Esophagus squamous epithelium (tissue), 5 donors: ENCODE measurements at regions not wholly inside any gene's neighbourhood (a gene's known extent, or its start where the extent isn't known, plus 50 kb on each side); places are given as distances from the start of the nearest gene placed in this dataset.

ENCODE experiments used
- DNase-seq: peaks from one replicate; lab custom pipeline; 2025; lab: John Stamatoyannopoulos, UW
- H3K27ac ChIP-seq, 4 donors: fragments of 200-600 bp; sonication (generic); one replicate each; pipeline ENCODE4 v1.5.1; 2016 to 2019; ENCODE audit warnings: mild to moderate bottlenecking in 1 of 4
- H3K27me3 ChIP-seq, 4 donors: fragments of 200-600 bp; sonication (generic); 1 replicate in 3 of 4; 2 replicates in 1 of 4; pipeline versions ENCODE4 v1.5.1 to v1.6.0; 2017 to 2021; ENCODE audit warnings: antibody characterized with exemption in 1 of 4
- H3K36me3 ChIP-seq, 3 donors: fragments of 200-600 bp; sonication (generic); one replicate each; pipeline ENCODE4 v1.5.1; 2016 to 2019
- H3K4me1 ChIP-seq, 3 donors: fragments of 200-600 bp; sonication (generic); one replicate each; pipeline ENCODE4 v1.5.1; 2017 to 2019
- H3K4me3 ChIP-seq, 4 donors: fragments of 200-600 bp; sonication (generic); 1 replicate in 3 of 4; 2 replicates in 1 of 4; pipeline ENCODE4 v1.5.1; 2016 to 2019; ENCODE audit warnings: mild to moderate bottlenecking in 2 of 4, moderate library complexity in 1 of 4
- H3K9me3 ChIP-seq, 3 donors: fragments of 200-600 bp; sonication (generic); one replicate each; pipeline ENCODE4 v1.5.1; 2016 to 2019
- CTCF ChIP-seq, 6 experiments: fragments of 450-650 bp in 4 of 6; fragments of 200-600 bp in 2 of 6; sonication (generic) in 2 of 6; IDR thresholded peaks; one replicate each; pipeline ENCODE4 v1.5.1; 2016 to 2019; ENCODE audit warnings: antibody characterized with exemption in 6 of 6, mild to moderate bottlenecking in 4 of 6, moderate library complexity in 4 of 6
- POLR2A ChIP-seq, 4 donors: fragments of 450-650 bp; IDR thresholded peaks; one replicate each; pipeline ENCODE4 v1.6.1; 2017; ENCODE audit warnings: antibody characterized with exemption in 4 of 4, mild to moderate bottlenecking in 4 of 4, moderate library complexity in 3 of 4
- WGBS, 2 donors: methylation state at CpG; one replicate each; pipeline ENCODE4 v1.1.5; 2018; 5-methylcytosine and 5-hydroxymethylcytosine counted together
- intact Hi-C: fragments of 100-400 bp; cut with DNase I; formaldehyde crosslinking; loops from one replicate; pipeline ENCODE4 v1.15.0; 2022
- donor health status: DM: yes; HTN: yes; CAD: no.

- H3K4me3 ChIP-seq = no peak overlapping the region
- H3K27me3 ChIP-seq = no peaks in the 10 kb centered on the region
- TF ChIP-seq CTCF (IDR thresholded peaks at IDR 0.05) (no peak), POLR2A (IDR thresholded peaks at IDR 0.05) (no peak)
- H3K9me3 ChIP-seq = no peaks in the 10 kb centered on the region
- 62 to 90% methylated on average over 2 of the region's 2 CpGs for WGBS, 2 donors
- no peaks in the 10 kb centered on the region for H3K36me3 ChIP-seq
- no peaks in the 10 kb centered on the region for H3K4me1 ChIP-seq
- DNase-seq = no peak
- intact Hi-C loops = no loop called here
- no peak overlapping the region for H3K27ac ChIP-seq
Measured at GRCh38 chr3:88586121-88586640, 436.4 kb downstream of the C3orf38 start.

- no peak for DNase-seq
- intact Hi-C loops = no loop called here
- Histone ChIP-seq H3K36me3 (no peaks in the 10 kb centered on the region), H3K27me3 (no peaks in the 10 kb centered on the region), H3K27ac (no peak overlapping the region), H3K4me3 (no peak overlapping the region), H3K9me3 (no peaks in the 10 kb centered on the region), H3K4me1 (no peaks in the 10 kb centered on the region)
- WGBS, 2 donors = 72 to 94% methylated on average over 2 of the region's 2 CpGs
- TF ChIP-seq CTCF (IDR thresholded peaks at IDR 0.05) (no peak), POLR2A (IDR thresholded peaks at IDR 0.05) (no peak)
Measured at GRCh38 chr3:88589138-88589537, 439.4 kb downstream of the C3orf38 start.

- WGBS, 2 donors = 17 to 18% methylated on average over 1 of the region's 1 CpG
Measured at GRCh38 chr3:88595026-88595425, 445.3 kb downstream of the C3orf38 start.

GRCh38 chr3:88596451-88596850 is 446.7 kb downstream of the C3orf38 start:
- Histone ChIP-seq H3K27me3 (no peaks in the 10 kb centered on the region), H3K4me3 (no peak overlapping the region), H3K4me1 (no peaks in the 10 kb centered on the region), H3K9me3 (no peaks in the 10 kb centered on the region), H3K36me3 (no peaks in the 10 kb centered on the region), H3K27ac (no peak overlapping the region)
- intact Hi-C loops = no loop called here
- TF ChIP-seq POLR2A (IDR thresholded peaks at IDR 0.05) (no peak), CTCF (IDR thresholded peaks at IDR 0.05) (no peak)
- 77 to 83% methylated on average over 1 of the region's 1 CpG for WGBS, 2 donors
- DNase-seq = no peak

More at GRCh38 chr3:88595026-88595425, 445.3 kb downstream of the C3orf38 start:
- no peak for TF ChIP-seq POLR2A (IDR thresholded peaks at IDR 0.05)
- no peak for TF ChIP-seq CTCF (IDR thresholded peaks at IDR 0.05)
- H3K36me3 ChIP-seq = no peaks in the 10 kb centered on the region
- intact Hi-C loops = no loop called here
- no peaks in the 10 kb centered on the region for H3K27me3 ChIP-seq
- H3K9me3 ChIP-seq = no peaks in the 10 kb centered on the region
- H3K27ac ChIP-seq = no peak overlapping the region
- no peak for DNase-seq
- H3K4me3 ChIP-seq = no peak overlapping the region
- H3K4me1 ChIP-seq = no peaks in the 10 kb centered on the region

- Histone ChIP-seq H3K27me3 (no peaks in the 10 kb centered on the region), H3K9me3 (no peaks in the 10 kb centered on the region), H3K4me3 (no peak overlapping the region), H3K4me1 (no peaks in the 10 kb centered on the region), H3K36me3 (no peaks in the 10 kb centered on the region), H3K27ac (no peak overlapping the region)
- intact Hi-C loops = no loop called here
- TF ChIP-seq POLR2A (IDR thresholded peaks at IDR 0.05) (no peak), CTCF (IDR thresholded peaks at IDR 0.05) (no peak)
- no peak for DNase-seq
- WGBS, 2 donors = 71% methylated on average over 5 of the region's 5 CpGs
Measured at GRCh38 chr3:88610820-88611219, 461.1 kb downstream of the C3orf38 start.
